ENCODE measurements at regions not wholly inside any gene's neighbourhood (a gene's known extent, or its start where the extent isn't known, plus 50 kb on each side); places are given as distances from the start of the nearest gene placed in this dataset.

GRCh38 chr3:153097213-153097612, 64.8 kb upstream of the RAP2B start:
- no peak for DNase-seq
- Histone ChIP-seq H3K4me3 (no peak overlapping the region), H3K4me1 (no peaks in the 10 kb centered on the region), H3K36me3 (no peaks in the 10 kb centered on the region), H3K9me3 (no peaks in the 10 kb centered on the region), H3K27me3 (no peaks in the 10 kb centered on the region), H3K27ac (no peak overlapping the region)
- TF ChIP-seq, protein P1, sequence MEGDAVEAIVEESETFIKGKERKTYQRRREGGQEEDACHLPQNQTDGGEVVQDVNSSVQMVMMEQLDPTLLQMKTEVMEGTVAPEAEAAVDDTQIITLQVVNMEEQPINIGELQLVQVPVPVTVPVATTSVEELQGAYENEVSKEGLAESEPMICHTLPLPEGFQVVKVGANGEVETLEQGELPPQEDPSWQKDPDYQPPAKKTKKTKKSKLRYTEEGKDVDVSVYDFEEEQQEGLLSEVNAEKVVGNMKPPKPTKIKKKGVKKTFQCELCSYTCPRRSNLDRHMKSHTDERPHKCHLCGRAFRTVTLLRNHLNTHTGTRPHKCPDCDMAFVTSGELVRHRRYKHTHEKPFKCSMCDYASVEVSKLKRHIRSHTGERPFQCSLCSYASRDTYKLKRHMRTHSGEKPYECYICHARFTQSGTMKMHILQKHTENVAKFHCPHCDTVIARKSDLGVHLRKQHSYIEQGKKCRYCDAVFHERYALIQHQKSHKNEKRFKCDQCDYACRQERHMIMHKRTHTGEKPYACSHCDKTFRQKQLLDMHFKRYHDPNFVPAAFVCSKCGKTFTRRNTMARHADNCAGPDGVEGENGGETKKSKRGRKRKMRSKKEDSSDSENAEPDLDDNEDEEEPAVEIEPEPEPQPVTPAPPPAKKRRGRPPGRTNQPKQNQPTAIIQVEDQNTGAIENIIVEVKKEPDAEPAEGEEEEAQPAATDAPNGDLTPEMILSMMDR (IDR thresholded peaks at IDR 0.05) = no peak
- intact Hi-C loops (cut with DNase I; ENCODE audit: low total_unique reads) = no loop called here

DNA sequence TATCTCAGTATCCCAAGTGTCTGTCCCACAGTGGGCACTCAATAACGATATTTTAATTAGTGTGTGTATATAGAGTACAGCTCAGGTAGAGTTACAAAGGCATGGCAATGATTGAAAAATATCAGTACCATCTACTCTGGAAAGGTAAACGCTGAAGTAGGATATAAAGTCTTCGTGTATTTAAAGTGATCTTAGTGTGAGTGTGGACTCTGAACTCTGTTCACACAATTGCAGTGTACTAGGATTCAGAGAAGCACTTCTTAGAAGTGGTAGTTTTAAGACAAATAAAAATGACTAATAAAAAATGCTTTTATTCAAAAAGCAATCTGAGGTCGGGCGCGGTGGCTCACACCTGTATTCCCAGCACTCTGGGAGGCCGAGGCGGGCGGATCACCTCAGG, 62.9 kb upstream of the RAP2B start:
- intact Hi-C loops (cut with DNase I; ENCODE audit: low total_unique reads) = no loop called here
- H3K4me3 ChIP-seq = no peak overlapping the region
- TF ChIP-seq, protein P1 (IDR thresholded peaks at IDR 0.05) = no peak
- no peaks in the 10 kb centered on the region for H3K9me3 ChIP-seq
- H3K4me1 ChIP-seq = no peaks in the 10 kb centered on the region
- DNase-seq = no peak
- H3K36me3 ChIP-seq = no peaks in the 10 kb centered on the region
- H3K27ac ChIP-seq = no peak overlapping the region
- H3K27me3 ChIP-seq = no peaks in the 10 kb centered on the region

DNA sequence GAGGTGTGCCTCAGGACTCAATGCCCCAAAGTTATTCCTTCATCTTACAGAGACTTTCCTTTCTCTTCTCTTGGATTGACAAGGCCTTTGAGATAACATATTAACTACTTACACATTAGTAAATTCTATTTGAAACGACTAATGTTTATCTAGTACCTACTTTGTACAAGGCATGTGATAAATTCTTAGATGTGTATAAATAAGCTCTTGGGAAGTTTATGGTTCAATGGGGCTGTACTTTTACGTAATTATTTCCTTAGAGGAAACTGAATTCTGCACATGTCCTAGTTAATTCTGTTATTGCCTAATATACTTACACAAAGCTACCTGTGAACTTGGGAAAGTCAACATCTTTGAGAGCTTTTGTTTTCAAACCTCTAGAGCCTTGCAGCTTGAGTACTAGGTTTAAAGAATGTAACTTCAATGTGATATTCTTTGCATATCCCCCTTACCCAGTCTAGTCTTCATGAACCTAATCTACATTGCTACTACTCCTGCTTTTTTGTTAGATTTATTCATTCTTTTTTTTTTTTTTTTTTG, 58.5 kb upstream of the RAP2B start:
- no peak for DNase-seq
- H3K9me3 ChIP-seq = no peaks in the 10 kb centered on the region
- no peak overlapping the region for H3K4me3 ChIP-seq
- H3K36me3 ChIP-seq = no peaks in the 10 kb centered on the region
- H3K27me3 ChIP-seq = no peaks in the 10 kb centered on the region
- no peak overlapping the region for H3K27ac ChIP-seq
- intact Hi-C loops (cut with DNase I; ENCODE audit: low total_unique reads) = no loop called here
- H3K4me1 ChIP-seq = no peaks in the 10 kb centered on the region
- TF ChIP-seq, protein P1 (IDR thresholded peaks at IDR 0.05) = no peak

GRCh38 chr3:153110041-153110440, 52.0 kb upstream of the RAP2B start:
- DNase-seq = no peak
- no peak overlapping the region for H3K27ac ChIP-seq
- H3K4me1 ChIP-seq = no peaks in the 10 kb centered on the region
- no peaks in the 10 kb centered on the region for H3K27me3 ChIP-seq
- intact Hi-C loops (cut with DNase I; ENCODE audit: low total_unique reads) = no loop called here
- no peaks in the 10 kb centered on the region for H3K9me3 ChIP-seq
- no peaks in the 10 kb centered on the region for H3K36me3 ChIP-seq
- H3K4me3 ChIP-seq = no peak overlapping the region
- TF ChIP-seq, protein P1 (IDR thresholded peaks at IDR 0.05) = no peak

- intact Hi-C loops (cut with DNase I; ENCODE audit: low total_unique reads) = no loop called here
- TF ChIP-seq, protein P1 (IDR thresholded peaks at IDR 0.05) = no peak
- Histone ChIP-seq H3K27ac (no peak overlapping the region), H3K4me3 (no peak overlapping the region), H3K9me3 (no peaks in the 10 kb centered on the region), H3K27me3 (no peaks in the 10 kb centered on the region), H3K36me3 (no peaks in the 10 kb centered on the region), H3K4me1 (no peaks in the 10 kb centered on the region)
- no peak for DNase-seq
These were observed 51.0 kb upstream of the RAP2B start for GRCh38 chr3:153111016-153111415.

All from tibial artery (tissue), 4 donors.